Peyer's patch (tissue), 4 donors: ENCODE measurements at regions not wholly inside any gene's neighbourhood (a gene's known extent, or its start where the extent isn't known, plus 50 kb on each side); places are given as distances from the start of the nearest gene placed in this dataset.
"Not testable (repeated sequence)": the region's sequence is repeated elsewhere in the genome, so short reads cannot be mapped to it uniquely, and the experiment has no call there.

ENCODE experiments used
- DNase-seq, 3 donors: peaks; one replicate each; pipeline ENCODE4 v3.0.0-alpha.2; 2017 to 2019
- H3K27ac ChIP-seq, 4 donors: fragments of 200-600 bp; sonication (generic); one replicate each; pipeline ENCODE4 v1.5.1; 2016 to 2019
- H3K27me3 ChIP-seq, 2 donors: fragments of 200-600 bp; sonication (generic); one replicate each; pipeline ENCODE4 v1.5.1; 2019
- H3K36me3 ChIP-seq, 3 donors: fragments of 200-600 bp; sonication (generic); one replicate each; pipeline ENCODE4 v1.5.1; 2016 to 2019
- H3K4me1 ChIP-seq, 4 donors: fragments of 200-600 bp; sonication (generic); one replicate each; pipeline ENCODE4 v1.5.1; 2016 to 2019
- H3K4me3 ChIP-seq, 4 donors: fragments of 200-600 bp; sonication (generic); 1 replicate in 3 of 4; 2 replicates in 1 of 4; pipeline ENCODE4 v1.5.1; 2016 to 2019; ENCODE audit warnings: mild to moderate bottlenecking in 1 of 4
- H3K9me3 ChIP-seq, 4 donors: fragments of 200-600 bp; sonication (generic); one replicate each; pipeline ENCODE4 v1.5.1; 2016 to 2019; ENCODE audit warnings: mild to moderate bottlenecking in 1 of 4
- CTCF ChIP-seq, 6 experiments: fragments of 450-650 bp in 4 of 6; fragments of 200-600 bp in 2 of 6; sonication (generic) in 1 of 6; IDR thresholded peaks; one replicate each; pipeline ENCODE4 v1.5.1; 2017 to 2019; ENCODE audit warnings: antibody characterized with exemption in 6 of 6, mild to moderate bottlenecking in 3 of 6, moderate library complexity in 1 of 6
- POLR2A ChIP-seq, 2 donors: fragments of 450-650 bp; IDR thresholded peaks; one replicate each; pipeline ENCODE4 v1.5.1; 2017; ENCODE audit warnings: antibody characterized with exemption in 2 of 2, mild to moderate bottlenecking in 2 of 2, moderate library complexity in 2 of 2

- no peak for DNase-seq
- no peak overlapping the region for H3K4me3 ChIP-seq
- peaks cover 0 to 3% (median 0%) of the 10 kb centered on the region in 4 donors for H3K9me3 ChIP-seq
- H3K36me3 ChIP-seq, result no peaks in the 10 kb centered on the region
- H3K27ac ChIP-seq, result no peak overlapping the region
- no peaks in the 10 kb centered on the region for H3K27me3 ChIP-seq
- H3K4me1 ChIP-seq, result no peaks in the 10 kb centered on the region
- no peak for TF ChIP-seq POLR2A (IDR thresholded peaks at IDR 0.05)
- TF ChIP-seq CTCF (IDR thresholded peaks at IDR 0.05), result no peak
Observed at GRCh38 chr2:234555161-234555560, 58.3 kb upstream of the ARL4C start.

- not testable (repeated sequence) for H3K27me3 ChIP-seq, DNase-seq, H3K27ac ChIP-seq, H3K4me3 ChIP-seq, H3K36me3 ChIP-seq, H3K9me3 ChIP-seq, H3K4me1 ChIP-seq
Observed at GRCh38 chr2:234553223-234553622, 56.3 kb upstream of the ARL4C start.

GRCh38 chr2:234550511-234551107, 53.7 kb upstream of the ARL4C start:
- Histone ChIP-seq H3K27ac (no peak overlapping the region), H3K4me3 (no peak overlapping the region), H3K27me3 (no peaks in the 10 kb centered on the region), H3K9me3 (peaks cover 0 to 3% (median 0%) of the 10 kb centered on the region in 4 donors), H3K36me3 (no peaks in the 10 kb centered on the region), H3K4me1 (no peaks in the 10 kb centered on the region)
- TF ChIP-seq POLR2A (IDR thresholded peaks at IDR 0.05) (no peak), CTCF (IDR thresholded peaks at IDR 0.05) (peak; percentile 57 to 95 (median 90))
- peak; percentile 50 to 75 (median 57) for DNase-seq

GRCh38 chr2:234550056-234550455, 53.2 kb upstream of the ARL4C start:
- H3K36me3 ChIP-seq, result no peaks in the 10 kb centered on the region
- no peaks in the 10 kb centered on the region for H3K9me3 ChIP-seq
- DNase-seq, result no peak
- no peak overlapping the region for H3K27ac ChIP-seq
- no peak overlapping the region for H3K4me3 ChIP-seq
- TF ChIP-seq CTCF (IDR thresholded peaks at IDR 0.05) (no peak), POLR2A (IDR thresholded peaks at IDR 0.05) (no peak)
- H3K27me3 ChIP-seq, result no peaks in the 10 kb centered on the region
- H3K4me1 ChIP-seq, result no peaks in the 10 kb centered on the region

GRCh38 chr2:234548695-234549420, 52.0 kb upstream of the ARL4C start:
- Histone ChIP-seq H3K4me3 (no peak overlapping the region), H3K4me1 (no peaks in the 10 kb centered on the region), H3K27ac (no peak overlapping the region), H3K9me3 (no peaks in the 10 kb centered on the region), H3K36me3 (no peaks in the 10 kb centered on the region), H3K27me3 (no peaks in the 10 kb centered on the region)
- TF ChIP-seq POLR2A (IDR thresholded peaks at IDR 0.05), result no peak
- no peak for TF ChIP-seq CTCF (IDR thresholded peaks at IDR 0.05)
- DNase-seq, result no peak

- no peak overlapping the region for H3K27ac ChIP-seq
- H3K27me3 ChIP-seq, result no peaks in the 10 kb centered on the region
- H3K36me3 ChIP-seq, result no peaks in the 10 kb centered on the region
- H3K4me1 ChIP-seq, result no peaks in the 10 kb centered on the region
- H3K9me3 ChIP-seq, result no peaks in the 10 kb centered on the region
- H3K4me3 ChIP-seq, result no peak overlapping the region
- no peak for TF ChIP-seq CTCF (IDR thresholded peaks at IDR 0.05)
- no peak for DNase-seq
Observed at GRCh38 chr2:234546770-234547169, 49.9 kb upstream of the ARL4C start.
